ENCODE measurements at regions not wholly inside any gene's neighbourhood (a gene's known extent, or its start where the extent isn't known, plus 50 kb on each side); places are given as distances from the start of the nearest gene placed in this dataset.

DNA sequence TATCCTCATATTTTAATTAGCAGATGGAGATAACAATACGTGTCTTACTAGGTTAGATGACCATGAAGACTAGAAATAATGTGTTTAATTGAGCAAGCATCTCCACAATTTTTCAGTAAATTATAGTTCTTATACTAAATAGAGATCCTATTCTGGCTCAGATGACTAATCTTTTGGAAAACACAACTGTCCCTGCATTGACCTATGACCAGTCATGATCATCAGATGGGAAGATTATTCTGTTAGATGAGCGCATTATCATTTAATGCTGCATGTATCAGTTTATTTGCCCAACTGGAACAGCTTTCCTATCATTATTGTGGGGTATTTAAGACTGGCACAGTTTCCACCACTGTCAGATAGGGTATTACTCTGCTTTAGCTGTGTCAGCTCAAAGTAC lies 185.5 kb downstream of the MOXD1 start:
- Histone ChIP-seq H3K4me2 (ENCODE audit: low read length) (no peak overlapping the region), H4K20me1 (ENCODE audit: insufficient read depth) (no peaks in the 10 kb centered on the region), H2AFZ (ENCODE audit: low read depth, low read length, poor library complexity, severe bottlenecking) (no peak overlapping the region), H3K27ac (ENCODE audit: low read depth, low read length) (no peak overlapping the region), H3K4me3 (replicated peaks in 1 of 2; ENCODE audit: low read depth in 1 of 2, low read length in 2 of 2) (no peak overlapping the region), H3K79me2 (ENCODE audit: insufficient read depth, low read length) (no peaks in the 10 kb centered on the region), H3K9me3 (ENCODE audit: control insufficient read depth in 1 of 2, insufficient read depth in 1 of 2, low read depth in 1 of 2, low read length in 2 of 2) (no peaks in the 10 kb centered on the region), H3K27me3 (ENCODE audit: insufficient read depth, low read length) (no peaks in the 10 kb centered on the region), H3K9ac (ENCODE audit: low read length) (no peak overlapping the region), H3K9me2 (ENCODE audit: insufficient read depth) (no peaks in the 10 kb centered on the region), H3K4me1 (ENCODE audit: control insufficient read depth in 1 of 2, insufficient read depth in 2 of 2, low read length in 2 of 2) (no peaks in the 10 kb centered on the region), H3K36me3 (ENCODE audit: control insufficient read depth in 1 of 2, insufficient read depth in 2 of 2, low read length in 2 of 2) (no peaks in the 10 kb centered on the region)
- ATAC-seq (no peak), DNase-seq (ENCODE audit: low read depth, low spot score) (no peak)
- BruUV-seq (replicated peaks) = no TSS peak
- POLR2A ChIA-PET = no interaction called here
- intact Hi-C loops (cut with micrococcal nuclease) = loop anchor here (10.0 kb wide), 1 partner anchor 521 kb away; no protein-coding TSS in a partner anchor
- TF ChIP-seq SP1 (IDR thresholded peaks at IDR 0.05; ENCODE audit: low read depth) (no peak), ELF1 (IDR thresholded peaks at IDR 0.05; ENCODE audit: borderline replicate concordance, low read depth) (no peak), EGR1 (IDR thresholded peaks at IDR 0.05; ENCODE audit: low read depth) (no peak), ZNF274 (IDR thresholded peaks at IDR 0.05; ENCODE audit: low read depth, low read length) (no peak)
- TF ChIP-seq, protein P1, sequence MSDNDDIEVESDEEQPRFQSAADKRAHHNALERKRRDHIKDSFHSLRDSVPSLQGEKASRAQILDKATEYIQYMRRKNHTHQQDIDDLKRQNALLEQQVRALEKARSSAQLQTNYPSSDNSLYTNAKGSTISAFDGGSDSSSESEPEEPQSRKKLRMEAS (IDR thresholded peaks at IDR 0.05) = no peak
- TF ChIP-seq, protein P2, sequence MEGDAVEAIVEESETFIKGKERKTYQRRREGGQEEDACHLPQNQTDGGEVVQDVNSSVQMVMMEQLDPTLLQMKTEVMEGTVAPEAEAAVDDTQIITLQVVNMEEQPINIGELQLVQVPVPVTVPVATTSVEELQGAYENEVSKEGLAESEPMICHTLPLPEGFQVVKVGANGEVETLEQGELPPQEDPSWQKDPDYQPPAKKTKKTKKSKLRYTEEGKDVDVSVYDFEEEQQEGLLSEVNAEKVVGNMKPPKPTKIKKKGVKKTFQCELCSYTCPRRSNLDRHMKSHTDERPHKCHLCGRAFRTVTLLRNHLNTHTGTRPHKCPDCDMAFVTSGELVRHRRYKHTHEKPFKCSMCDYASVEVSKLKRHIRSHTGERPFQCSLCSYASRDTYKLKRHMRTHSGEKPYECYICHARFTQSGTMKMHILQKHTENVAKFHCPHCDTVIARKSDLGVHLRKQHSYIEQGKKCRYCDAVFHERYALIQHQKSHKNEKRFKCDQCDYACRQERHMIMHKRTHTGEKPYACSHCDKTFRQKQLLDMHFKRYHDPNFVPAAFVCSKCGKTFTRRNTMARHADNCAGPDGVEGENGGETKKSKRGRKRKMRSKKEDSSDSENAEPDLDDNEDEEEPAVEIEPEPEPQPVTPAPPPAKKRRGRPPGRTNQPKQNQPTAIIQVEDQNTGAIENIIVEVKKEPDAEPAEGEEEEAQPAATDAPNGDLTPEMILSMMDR (IDR thresholded peaks at IDR 0.05 in 2 of 3, conservative IDR thresholded peaks at IDR 0.05 in 1 of 3; ENCODE audit: borderline replicate concordance in 1 of 3, insufficient read depth in 1 of 3, low read depth in 2 of 3, low read length in 2 of 3) = no peak
- CTCF ChIA-PET = interaction anchor here (2.5 kb wide), 1 partner anchor 291 kb away, joined by 10 read pairs; no protein-coding TSS in a partner anchor
- RAD21 ChIA-PET (ENCODE audit: low non-redundant PET in 1 of 2, low total read pairs in 2 of 2, uncharacterized antibody in 2 of 2, unreplicated experiment in 2 of 2) = no interaction called here

DNA sequence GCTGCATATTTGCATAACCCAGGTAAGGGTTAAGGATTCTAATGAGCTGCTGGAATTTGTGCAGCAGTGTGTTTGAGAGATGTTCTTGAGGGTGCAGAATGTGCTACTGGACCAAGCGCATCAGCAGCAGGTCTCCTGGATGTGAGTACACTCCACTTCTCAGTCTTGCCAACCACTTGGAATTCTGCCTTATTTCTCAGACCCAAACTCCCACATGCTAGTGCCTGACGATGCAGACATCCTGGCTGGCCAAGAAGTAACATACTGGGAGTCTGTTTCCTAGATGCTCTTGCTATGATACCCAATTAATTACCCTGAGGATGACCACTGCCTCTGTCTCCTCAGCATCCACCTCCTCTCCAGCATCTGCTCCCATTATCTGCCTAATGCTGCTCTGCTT lies 186.6 kb downstream of the MOXD1 start:
- intact Hi-C loops (cut with micrococcal nuclease) = loop anchor here (10.0 kb wide), 1 partner anchor 520 kb away; no protein-coding TSS in a partner anchor
- DNase-seq (ENCODE audit: low read depth, low spot score) = no peak
- BruUV-seq (replicated peaks) = no TSS peak
- Histone ChIP-seq H3K9ac (ENCODE audit: low read length) (no peak overlapping the region), H3K4me3 (replicated peaks in 1 of 2; ENCODE audit: low read depth in 1 of 2, low read length in 2 of 2) (no peak overlapping the region), H3K27me3 (ENCODE audit: insufficient read depth, low read length) (no peaks in the 10 kb centered on the region), H3K36me3 (ENCODE audit: control insufficient read depth in 1 of 2, insufficient read depth in 2 of 2, low read length in 2 of 2) (no peaks in the 10 kb centered on the region), H2AFZ (ENCODE audit: low read depth, low read length, poor library complexity, severe bottlenecking) (no peak overlapping the region), H3K9me3 (ENCODE audit: control insufficient read depth in 1 of 2, insufficient read depth in 1 of 2, low read depth in 1 of 2, low read length in 2 of 2) (no peaks in the 10 kb centered on the region), H3K4me2 (ENCODE audit: low read length) (no peak overlapping the region), H3K4me1 (ENCODE audit: control insufficient read depth in 1 of 2, insufficient read depth in 2 of 2, low read length in 2 of 2) (peaks cover 0 to under 1% of the 10 kb centered on the region in 2 experiments; a peak in 1 of 4 replicates), H4K20me1 (ENCODE audit: insufficient read depth) (no peaks in the 10 kb centered on the region), H3K79me2 (ENCODE audit: insufficient read depth, low read length) (no peaks in the 10 kb centered on the region), H3K9me2 (ENCODE audit: insufficient read depth) (no peaks in the 10 kb centered on the region), H3K27ac (ENCODE audit: low read depth, low read length) (no peak overlapping the region)
- RAD21 ChIA-PET (ENCODE audit: low non-redundant PET in 1 of 2, low total read pairs in 2 of 2, uncharacterized antibody in 2 of 2, unreplicated experiment in 2 of 2) = no interaction called here
- CTCF ChIA-PET = interaction anchor here (2.5 kb wide), 1 partner anchor 290 kb away, joined by 10 read pairs; no protein-coding TSS in a partner anchor
- POLR2A ChIA-PET = no interaction called here
- TF ChIP-seq SIN3A (IDR thresholded peaks at IDR 0.05; ENCODE audit: low read depth) (no peak), CBX3 (IDR thresholded peaks at IDR 0.05; ENCODE audit: low read depth) (no peak), ZNF274 (IDR thresholded peaks at IDR 0.05; ENCODE audit: low read depth, low read length) (no peak), SP1 (IDR thresholded peaks at IDR 0.05; ENCODE audit: low read depth) (no peak), EZH2phosphoT487 (IDR thresholded peaks at IDR 0.05; ENCODE audit: borderline replicate concordance) (no peak), YY1 (IDR thresholded peaks at IDR 0.05; ENCODE audit: extremely low read depth, insufficient replicate concordance, low read depth, low read length) (no peak), JUND (IDR thresholded peaks at IDR 0.05) (no peak), POLR2AphosphoS5 (IDR thresholded peaks at IDR 0.05; ENCODE audit: low read depth, low read length) (no peak)
- TF ChIP-seq, protein P3, sequence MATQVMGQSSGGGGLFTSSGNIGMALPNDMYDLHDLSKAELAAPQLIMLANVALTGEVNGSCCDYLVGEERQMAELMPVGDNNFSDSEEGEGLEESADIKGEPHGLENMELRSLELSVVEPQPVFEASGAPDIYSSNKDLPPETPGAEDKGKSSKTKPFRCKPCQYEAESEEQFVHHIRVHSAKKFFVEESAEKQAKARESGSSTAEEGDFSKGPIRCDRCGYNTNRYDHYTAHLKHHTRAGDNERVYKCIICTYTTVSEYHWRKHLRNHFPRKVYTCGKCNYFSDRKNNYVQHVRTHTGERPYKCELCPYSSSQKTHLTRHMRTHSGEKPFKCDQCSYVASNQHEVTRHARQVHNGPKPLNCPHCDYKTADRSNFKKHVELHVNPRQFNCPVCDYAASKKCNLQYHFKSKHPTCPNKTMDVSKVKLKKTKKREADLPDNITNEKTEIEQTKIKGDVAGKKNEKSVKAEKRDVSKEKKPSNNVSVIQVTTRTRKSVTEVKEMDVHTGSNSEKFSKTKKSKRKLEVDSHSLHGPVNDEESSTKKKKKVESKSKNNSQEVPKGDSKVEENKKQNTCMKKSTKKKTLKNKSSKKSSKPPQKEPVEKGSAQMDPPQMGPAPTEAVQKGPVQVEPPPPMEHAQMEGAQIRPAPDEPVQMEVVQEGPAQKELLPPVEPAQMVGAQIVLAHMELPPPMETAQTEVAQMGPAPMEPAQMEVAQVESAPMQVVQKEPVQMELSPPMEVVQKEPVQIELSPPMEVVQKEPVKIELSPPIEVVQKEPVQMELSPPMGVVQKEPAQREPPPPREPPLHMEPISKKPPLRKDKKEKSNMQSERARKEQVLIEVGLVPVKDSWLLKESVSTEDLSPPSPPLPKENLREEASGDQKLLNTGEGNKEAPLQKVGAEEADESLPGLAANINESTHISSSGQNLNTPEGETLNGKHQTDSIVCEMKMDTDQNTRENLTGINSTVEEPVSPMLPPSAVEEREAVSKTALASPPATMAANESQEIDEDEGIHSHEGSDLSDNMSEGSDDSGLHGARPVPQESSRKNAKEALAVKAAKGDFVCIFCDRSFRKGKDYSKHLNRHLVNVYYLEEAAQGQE (IDR thresholded peaks at IDR 0.05; ENCODE audit: low read depth) = no peak
- no peak for ATAC-seq

Measured in HCT116 (cell line).